ENCODE measurements at regions not wholly inside any gene's neighbourhood (a gene's known extent, or its start where the extent isn't known, plus 50 kb on each side); places are given as distances from the start of the nearest gene placed in this dataset.

DNA sequence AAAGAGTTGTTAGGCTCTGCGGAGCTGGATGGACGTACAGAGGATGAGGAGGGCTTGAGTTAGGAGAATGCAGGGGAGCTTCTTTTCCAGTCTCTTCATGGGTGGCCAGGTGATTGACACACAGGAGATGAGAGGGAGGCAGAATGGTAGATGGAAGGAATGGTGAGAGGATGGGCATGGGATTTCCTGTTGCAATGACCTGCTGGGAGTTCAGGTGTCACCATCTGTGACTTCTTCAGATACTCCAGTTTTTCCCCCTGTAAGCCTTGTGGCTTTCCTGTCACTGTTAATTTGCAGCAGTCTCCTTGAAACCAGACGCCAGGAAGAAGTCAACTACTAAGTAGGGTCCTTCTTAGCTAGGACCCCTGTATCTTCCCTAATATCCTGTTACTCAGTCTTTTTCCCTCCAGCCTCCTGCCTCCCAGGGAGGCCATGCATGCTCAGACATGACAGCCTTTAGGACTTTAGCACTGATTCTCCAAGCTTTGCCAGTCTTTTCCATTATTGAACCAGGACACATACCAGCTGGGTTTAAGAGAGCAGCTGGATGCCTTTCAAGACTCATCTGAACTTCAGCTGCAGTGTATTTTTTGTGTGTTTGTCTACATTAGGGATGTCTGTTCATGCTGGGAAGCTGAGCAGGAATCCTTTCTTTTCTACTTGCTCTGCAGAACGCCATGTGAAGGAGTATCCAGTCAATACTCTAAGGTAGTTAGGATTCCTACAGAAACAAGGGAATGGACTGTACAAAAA, 67.2 kb upstream of the CD180 start:
- peaks cover 24% of the 10 kb centered on the region for H3K4me1 Mint-ChIP-seq (ENCODE audit: unreplicated experiment)
- no peak for DNase-seq (ENCODE audit: extremely low spot score, unreplicated experiment)
- no peaks in the 10 kb centered on the region for H3K27me3 Mint-ChIP-seq (ENCODE audit: unreplicated experiment)
- TF ChIP-seq, protein P1, sequence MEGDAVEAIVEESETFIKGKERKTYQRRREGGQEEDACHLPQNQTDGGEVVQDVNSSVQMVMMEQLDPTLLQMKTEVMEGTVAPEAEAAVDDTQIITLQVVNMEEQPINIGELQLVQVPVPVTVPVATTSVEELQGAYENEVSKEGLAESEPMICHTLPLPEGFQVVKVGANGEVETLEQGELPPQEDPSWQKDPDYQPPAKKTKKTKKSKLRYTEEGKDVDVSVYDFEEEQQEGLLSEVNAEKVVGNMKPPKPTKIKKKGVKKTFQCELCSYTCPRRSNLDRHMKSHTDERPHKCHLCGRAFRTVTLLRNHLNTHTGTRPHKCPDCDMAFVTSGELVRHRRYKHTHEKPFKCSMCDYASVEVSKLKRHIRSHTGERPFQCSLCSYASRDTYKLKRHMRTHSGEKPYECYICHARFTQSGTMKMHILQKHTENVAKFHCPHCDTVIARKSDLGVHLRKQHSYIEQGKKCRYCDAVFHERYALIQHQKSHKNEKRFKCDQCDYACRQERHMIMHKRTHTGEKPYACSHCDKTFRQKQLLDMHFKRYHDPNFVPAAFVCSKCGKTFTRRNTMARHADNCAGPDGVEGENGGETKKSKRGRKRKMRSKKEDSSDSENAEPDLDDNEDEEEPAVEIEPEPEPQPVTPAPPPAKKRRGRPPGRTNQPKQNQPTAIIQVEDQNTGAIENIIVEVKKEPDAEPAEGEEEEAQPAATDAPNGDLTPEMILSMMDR (IDR thresholded peaks at IDR 0.05): no peak
- no peak overlapping the region for H3K4me3 Mint-ChIP-seq (ENCODE audit: unreplicated experiment)
- no peaks in the 10 kb centered on the region for H3K36me3 Mint-ChIP-seq (ENCODE audit: unreplicated experiment)
- H3K27ac Mint-ChIP-seq (ENCODE audit: unreplicated experiment): peak overlapping the region; percentile 23
- H3K9me3 Mint-ChIP-seq (ENCODE audit: unreplicated experiment): no peaks in the 10 kb centered on the region

DNA sequence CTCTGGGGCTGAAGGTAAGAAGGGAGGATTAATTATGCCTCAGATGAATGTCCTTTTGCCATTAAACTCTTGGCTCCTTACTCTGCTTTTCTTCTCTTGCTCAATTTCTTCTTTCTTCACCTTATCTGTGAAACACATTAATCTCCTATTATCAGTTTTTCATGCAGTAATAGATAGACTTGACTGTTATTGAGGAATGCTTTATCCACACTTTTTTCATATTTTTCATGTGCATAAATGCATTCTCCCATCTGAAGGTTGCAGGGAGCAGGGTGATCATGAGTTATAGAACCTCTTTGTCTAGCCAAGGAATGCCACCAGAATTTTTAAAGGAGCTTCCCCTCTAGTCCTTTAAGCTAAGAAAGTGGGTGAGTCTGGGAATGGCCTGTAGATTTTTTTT, 66.4 kb upstream of the CD180 start:
- Mint-ChIP-seq H3K4me3 (ENCODE audit: unreplicated experiment) (no peak overlapping the region), H3K27ac (ENCODE audit: unreplicated experiment) (no peak overlapping the region), H3K36me3 (ENCODE audit: unreplicated experiment) (no peaks in the 10 kb centered on the region), H3K4me1 (ENCODE audit: unreplicated experiment) (peaks cover 24% of the 10 kb centered on the region), H3K27me3 (ENCODE audit: unreplicated experiment) (no peaks in the 10 kb centered on the region), H3K9me3 (ENCODE audit: unreplicated experiment) (no peaks in the 10 kb centered on the region)
- no peak for DNase-seq (ENCODE audit: extremely low spot score, unreplicated experiment)
- TF ChIP-seq, protein P1 (IDR thresholded peaks at IDR 0.05): no peak

DNA sequence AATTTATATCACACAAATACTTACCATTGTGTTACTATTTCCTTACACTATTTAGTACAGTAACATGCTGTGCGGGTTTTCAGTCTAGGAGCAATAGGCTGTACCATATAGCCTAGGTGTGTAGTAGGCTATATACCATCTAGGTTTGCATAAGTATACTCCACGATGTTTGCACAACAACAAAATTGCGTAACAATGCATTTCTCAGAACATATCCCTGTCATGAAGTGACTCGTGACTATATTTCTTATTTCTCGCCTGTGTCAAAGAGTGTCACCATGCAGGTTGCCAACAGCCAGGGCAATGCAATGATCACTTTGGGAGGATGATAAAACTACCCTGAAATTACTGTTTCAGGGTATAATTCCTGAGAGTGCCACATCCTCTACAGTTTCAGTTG, 65.6 kb upstream of the CD180 start:
- no peak overlapping the region for H3K27ac Mint-ChIP-seq (ENCODE audit: unreplicated experiment)
- H3K9me3 Mint-ChIP-seq (ENCODE audit: unreplicated experiment): no peaks in the 10 kb centered on the region
- TF ChIP-seq, protein P1 (IDR thresholded peaks at IDR 0.05): no peak
- no peaks in the 10 kb centered on the region for H3K36me3 Mint-ChIP-seq (ENCODE audit: unreplicated experiment)
- peaks cover 28% of the 10 kb centered on the region for H3K4me1 Mint-ChIP-seq (ENCODE audit: unreplicated experiment)
- no peak overlapping the region for H3K4me3 Mint-ChIP-seq (ENCODE audit: unreplicated experiment)
- DNase-seq (ENCODE audit: extremely low spot score, unreplicated experiment): no peak
- H3K27me3 Mint-ChIP-seq (ENCODE audit: unreplicated experiment): no peaks in the 10 kb centered on the region

DNA sequence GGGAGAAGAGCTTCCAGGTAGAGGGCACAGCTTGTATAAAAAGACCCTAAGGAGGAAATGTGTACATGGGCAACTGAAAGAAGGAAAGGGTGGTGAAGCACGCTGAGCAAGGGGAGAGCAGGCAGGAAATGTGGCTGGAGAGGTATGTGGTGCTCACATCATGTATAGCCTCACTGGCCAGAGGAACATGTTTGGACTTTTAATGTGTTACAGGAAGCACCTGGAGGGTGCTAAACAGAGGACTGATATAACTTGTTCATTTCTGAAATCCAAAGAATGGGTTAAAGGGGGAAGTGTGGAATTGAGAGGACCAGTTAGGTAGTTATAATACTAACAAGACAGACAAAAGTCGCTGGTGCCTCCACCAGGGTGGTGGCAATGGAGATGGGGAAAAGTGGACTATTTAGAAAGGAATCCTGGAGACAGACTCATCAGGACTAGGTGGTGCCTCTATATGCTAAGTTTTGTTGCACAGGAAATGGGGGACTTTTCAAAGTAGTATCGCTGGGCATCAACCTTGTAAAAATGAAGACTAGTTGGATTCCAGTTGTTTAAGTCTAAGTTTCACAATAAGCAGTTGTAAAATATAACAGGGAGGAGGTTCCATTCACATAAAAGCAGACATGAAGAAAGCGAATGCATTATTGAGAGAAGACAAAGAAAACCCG, 63.1 kb upstream of the CD180 start:
- Mint-ChIP-seq H3K9me3 (ENCODE audit: unreplicated experiment) (no peaks in the 10 kb centered on the region), H3K4me3 (ENCODE audit: unreplicated experiment) (no peak overlapping the region), H3K27ac (ENCODE audit: unreplicated experiment) (no peak overlapping the region), H3K36me3 (ENCODE audit: unreplicated experiment) (peaks cover 2% of the 10 kb centered on the region), H3K27me3 (ENCODE audit: unreplicated experiment) (no peaks in the 10 kb centered on the region), H3K4me1 (ENCODE audit: unreplicated experiment) (peaks cover 33% of the 10 kb centered on the region)
- TF ChIP-seq, protein P1 (IDR thresholded peaks at IDR 0.05): no peak
- no peak for DNase-seq (ENCODE audit: extremely low spot score, unreplicated experiment)

DNA sequence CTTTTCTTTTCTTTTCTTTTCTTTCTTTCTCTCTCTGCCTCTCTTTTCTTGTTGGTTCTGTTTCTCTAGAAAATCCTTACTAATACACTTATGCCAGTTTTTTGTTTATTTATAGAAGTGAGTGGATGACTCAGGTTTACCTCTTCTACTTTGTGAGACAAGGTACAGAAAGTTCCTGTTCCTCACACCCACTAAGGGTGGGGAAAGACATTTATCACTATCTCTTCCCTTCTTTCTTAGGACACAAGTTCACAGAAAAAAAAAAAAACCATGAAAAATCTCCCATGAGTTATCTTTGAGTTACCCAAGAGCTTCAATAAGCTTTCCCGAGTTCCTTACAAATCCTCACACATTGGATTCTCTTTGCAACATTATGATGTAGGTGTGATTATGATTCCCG, 60.9 kb upstream of the CD180 start:
- Mint-ChIP-seq H3K9me3 (ENCODE audit: unreplicated experiment) (no peaks in the 10 kb centered on the region), H3K27me3 (ENCODE audit: unreplicated experiment) (no peaks in the 10 kb centered on the region), H3K36me3 (ENCODE audit: unreplicated experiment) (peaks cover 2% of the 10 kb centered on the region), H3K4me3 (ENCODE audit: unreplicated experiment) (no peak overlapping the region), H3K27ac (ENCODE audit: unreplicated experiment) (no peak overlapping the region), H3K4me1 (ENCODE audit: unreplicated experiment) (peaks cover 22% of the 10 kb centered on the region)
- no peak for DNase-seq (ENCODE audit: extremely low spot score, unreplicated experiment)
- TF ChIP-seq, protein P1 (IDR thresholded peaks at IDR 0.05): no peak

Data from osteocyte (in vitro differentiated cells).